H1 (cell line): ENCODE measurements at regions not wholly inside any gene's neighbourhood (a gene's known extent, or its start where the extent isn't known, plus 50 kb on each side); places are given as distances from the start of the nearest gene placed in this dataset.

Source experiments
- CREB1 ChIP-seq: IDR thresholded peaks from 2 replicates; pipeline ENCODE4 v1.6.1; 2012; ENCODE audit warnings: inconsistent platforms
- EP300 ChIP-seq, 2 experiments: IDR thresholded peaks; 1 replicate in 1 of 2; 2 replicates in 1 of 2; pipeline ENCODE4 v1.6.1; 2011 to 2012; ENCODE audit warnings: low read depth in 2 of 2, low read length in 2 of 2, mild to moderate bottlenecking in 2 of 2, borderline replicate concordance in 1 of 2, inconsistent platforms in 1 of 2, moderate library complexity in 1 of 2
- EZH2 ChIP-seq: fragments of 200-600 bp; sonication (generic); IDR thresholded peaks from 2 replicates; pipeline ENCODE4 v1.7.1; 2012; ENCODE audit warnings: low read depth, mild to moderate bottlenecking, moderate library complexity, low read length, inconsistent platforms; ENCODE audit not compliant: severe bottlenecking
- JUN ChIP-seq: IDR thresholded peaks from 2 replicates; pipeline ENCODE4 v1.6.1; 2011; ENCODE audit warnings: low read depth, mild to moderate bottlenecking, improper control_type of control experiment, low read length
- JUND ChIP-seq: IDR thresholded peaks from 2 replicates; pipeline ENCODE4 v1.6.1; 2011; ENCODE audit warnings: mild to moderate bottlenecking, improper control_type of control experiment, low read length
- NRF1 ChIP-seq: IDR thresholded peaks from 2 replicates; pipeline ENCODE4 v1.6.1; 2011; ENCODE audit warnings: mild to moderate bottlenecking, low read depth, low read length, improper control_type of control experiment
- POLR2A ChIP-seq, 2 experiments: IDR thresholded peaks; 1 replicate in 1 of 2; 2 replicates in 1 of 2; pipeline ENCODE4 v1.6.1; 2011; ENCODE audit warnings: low read depth in 2 of 2, low read length in 2 of 2, mild to moderate bottlenecking in 2 of 2; ENCODE audit errors: control extremely low read depth in 1 of 2

- TF ChIP-seq POLR2A (IDR thresholded peaks at IDR 0.05; ENCODE audit: control extremely low read depth in 1 of 2, low read depth in 2 of 2, low read length in 2 of 2) (no peak), JUN (no peak), EP300 (IDR thresholded peaks at IDR 0.05; ENCODE audit: borderline replicate concordance in 1 of 2, low read depth in 2 of 2, low read length in 2 of 2) (no peak), JUND (no peak), EZH2 (no peak), CREB1 (no peak), NRF1 (no peak)
Measured at GRCh38 chr1:209265301-209265700, 318.2 kb upstream of the CAMK1G start.
